Brain microvascular endothelial cell (primary cell): ENCODE measurements at regions not wholly inside any gene's neighbourhood (a gene's known extent, or its start where the extent isn't known, plus 50 kb on each side); places are given as distances from the start of the nearest gene placed in this dataset.
A peak's percentile ranks its signal among the peaks of the same experiment; 100 is the strongest.

Experiments
- DNase-seq: peaks from one replicate; pipeline ENCODE4 v3.0.0-alpha.2; 2020
- H3K27ac ChIP-seq: fragments of 250-450 bp; sonication (Bioruptor Pico); 2 replicates; pipeline ENCODE4 v1.5.1; 2020; ENCODE audit warnings: mild to moderate bottlenecking, moderate library complexity
- H3K27me3 ChIP-seq: fragments of 250-450 bp; sonication (Bioruptor Pico); replicated peaks from 2 replicates; pipeline ENCODE4 v1.5.1; 2020; ENCODE audit warnings: mild to moderate bottlenecking
- H3K36me3 ChIP-seq: fragments of 250-450 bp; sonication (Bioruptor Pico); replicated peaks from 2 replicates; pipeline ENCODE4 v1.5.1; 2020; ENCODE audit warnings: mild to moderate bottlenecking
- H3K4me3 ChIP-seq: 2 replicates; pipeline ENCODE4 v1.5.1; 2011; ENCODE audit warnings: low read depth, mild to moderate bottlenecking, control low read depth, low read length, moderate library complexity
- in situ Hi-C: cut with HindIII; loops from 2 replicates; pipeline ENCODE4 v1.10.0; 2017; ENCODE audit warnings: low sequenced_read_pairs, low pct_ligation_motif_present
- TF ChIP-seq, protein P1 (sequence below): IDR thresholded peaks from 2 replicates; pipeline ENCODE4 v1.5.1; 2011; ENCODE audit warnings: low read depth, mild to moderate bottlenecking, moderate library complexity, low read length, control low read depth, inconsistent platforms; ENCODE audit errors: missing control alignments

DNA sequence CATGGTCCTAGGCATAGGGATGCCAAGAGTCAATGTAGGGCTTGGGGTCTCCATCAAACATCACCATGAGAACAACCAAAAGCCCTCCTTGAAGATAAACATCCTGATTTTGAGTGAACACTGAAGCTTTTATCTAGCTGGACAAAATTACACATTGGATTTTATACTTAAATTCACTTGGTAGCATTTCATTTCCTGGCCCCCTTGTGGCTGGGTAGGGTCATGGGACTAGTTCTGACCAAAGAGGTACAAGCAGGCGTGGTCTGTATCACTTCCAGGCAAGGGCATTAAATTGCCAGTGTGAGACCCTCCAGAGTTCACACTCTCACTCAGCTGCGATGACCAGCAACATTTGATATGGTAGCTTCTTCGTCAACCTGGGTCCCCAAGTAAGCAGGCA, 320.3 kb downstream of the ACTL7B start:
- no peak overlapping the region for H3K27ac ChIP-seq

DNA sequence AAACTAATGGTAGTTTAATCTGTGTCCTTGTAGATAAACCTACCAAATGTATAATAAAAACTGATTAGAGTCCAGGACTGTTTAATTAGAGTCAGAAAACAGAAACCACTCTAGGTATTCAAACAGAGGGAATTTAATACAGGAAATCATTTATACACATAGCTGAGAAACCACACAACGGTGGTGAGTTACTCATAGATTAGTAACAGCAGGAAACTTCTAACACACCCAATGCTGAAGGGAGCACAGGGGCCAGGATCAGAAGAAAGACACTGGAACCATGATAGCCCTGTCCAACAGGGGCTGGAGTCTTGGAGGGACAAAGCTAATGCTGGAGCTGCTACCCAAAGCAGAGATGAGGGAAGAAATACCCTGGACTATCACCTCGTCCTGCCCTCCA, 321.0 kb downstream of the ACTL7B start:
- Histone ChIP-seq H3K36me3 (no peaks in the 10 kb centered on the region), H3K27me3 (no peaks in the 10 kb centered on the region), H3K4me3 (no peak overlapping the region), H3K27ac (no peak overlapping the region)
- peak; percentile 77 for DNase-seq
- in situ Hi-C loops, result no loop called here
- TF ChIP-seq, protein P1, sequence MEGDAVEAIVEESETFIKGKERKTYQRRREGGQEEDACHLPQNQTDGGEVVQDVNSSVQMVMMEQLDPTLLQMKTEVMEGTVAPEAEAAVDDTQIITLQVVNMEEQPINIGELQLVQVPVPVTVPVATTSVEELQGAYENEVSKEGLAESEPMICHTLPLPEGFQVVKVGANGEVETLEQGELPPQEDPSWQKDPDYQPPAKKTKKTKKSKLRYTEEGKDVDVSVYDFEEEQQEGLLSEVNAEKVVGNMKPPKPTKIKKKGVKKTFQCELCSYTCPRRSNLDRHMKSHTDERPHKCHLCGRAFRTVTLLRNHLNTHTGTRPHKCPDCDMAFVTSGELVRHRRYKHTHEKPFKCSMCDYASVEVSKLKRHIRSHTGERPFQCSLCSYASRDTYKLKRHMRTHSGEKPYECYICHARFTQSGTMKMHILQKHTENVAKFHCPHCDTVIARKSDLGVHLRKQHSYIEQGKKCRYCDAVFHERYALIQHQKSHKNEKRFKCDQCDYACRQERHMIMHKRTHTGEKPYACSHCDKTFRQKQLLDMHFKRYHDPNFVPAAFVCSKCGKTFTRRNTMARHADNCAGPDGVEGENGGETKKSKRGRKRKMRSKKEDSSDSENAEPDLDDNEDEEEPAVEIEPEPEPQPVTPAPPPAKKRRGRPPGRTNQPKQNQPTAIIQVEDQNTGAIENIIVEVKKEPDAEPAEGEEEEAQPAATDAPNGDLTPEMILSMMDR, result peak; percentile 11

More for the DNA sequence above, 320.3 kb downstream of the ACTL7B start:
- Histone ChIP-seq H3K36me3 (no peaks in the 10 kb centered on the region), H3K4me3 (no peak overlapping the region), H3K27me3 (no peaks in the 10 kb centered on the region)
- TF ChIP-seq, protein P1, result peak; percentile 69
- DNase-seq, result no peak
- in situ Hi-C loops, result no loop called here

GRCh38 chr9:108530141-108530540, 325.6 kb downstream of the ACTL7B start:
- in situ Hi-C loops, result no loop called here
- no peak for DNase-seq
- no peaks in the 10 kb centered on the region for H3K27me3 ChIP-seq
- TF ChIP-seq, protein P1, result no peak
- H3K4me3 ChIP-seq, result no peak overlapping the region
- no peaks in the 10 kb centered on the region for H3K36me3 ChIP-seq
- H3K27ac ChIP-seq, result no peak overlapping the region

- in situ Hi-C loops, result no loop called here
- DNase-seq, result no peak
- Histone ChIP-seq H3K27ac (no peak overlapping the region), H3K27me3 (no peaks in the 10 kb centered on the region), H3K4me3 (no peak overlapping the region), H3K36me3 (no peaks in the 10 kb centered on the region)
- TF ChIP-seq, protein P1, result no peak
These were observed 327.6 kb downstream of the ACTL7B start for GRCh38 chr9:108528231-108528630.

- in situ Hi-C loops, result no loop called here
- no peaks in the 10 kb centered on the region for H3K27me3 ChIP-seq
- TF ChIP-seq, protein P1, result no peak
- no peak overlapping the region for H3K4me3 ChIP-seq
- no peak overlapping the region for H3K27ac ChIP-seq
- no peaks in the 10 kb centered on the region for H3K36me3 ChIP-seq
- no peak for DNase-seq
These were observed 329.3 kb downstream of the ACTL7B start for GRCh38 chr9:108526518-108526917.

DNA sequence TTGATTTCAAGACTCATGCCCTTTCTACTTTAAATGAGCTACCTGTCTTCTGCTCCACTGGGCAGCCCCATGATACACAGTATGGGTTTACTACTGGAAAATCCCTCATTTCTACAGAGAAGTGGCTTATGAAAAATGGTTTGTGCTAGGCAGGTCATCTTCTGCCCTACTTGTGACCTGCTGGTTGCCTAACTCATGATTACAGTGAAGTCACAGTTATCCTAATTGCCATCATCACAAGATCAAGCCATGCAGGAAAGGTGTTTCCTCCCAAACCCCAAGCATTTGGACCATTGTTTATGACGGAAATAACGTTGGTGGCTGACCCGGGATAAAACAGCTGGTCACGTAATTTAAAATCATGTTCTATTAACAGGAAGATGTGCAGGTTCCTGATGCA, 330.6 kb downstream of the ACTL7B start:
- no peak overlapping the region for H3K27ac ChIP-seq
- H3K27me3 ChIP-seq, result no peaks in the 10 kb centered on the region
- in situ Hi-C loops, result no loop called here
- no peak overlapping the region for H3K4me3 ChIP-seq
- DNase-seq, result no peak
- TF ChIP-seq, protein P1, result no peak
- no peaks in the 10 kb centered on the region for H3K36me3 ChIP-seq
